Liver (tissue), 8 donors: ENCODE measurements at regions not wholly inside any gene's neighbourhood (a gene's known extent, or its start where the extent isn't known, plus 50 kb on each side); places are given as distances from the start of the nearest gene placed in this dataset.
"Not testable (repeated sequence)": the region's sequence is repeated elsewhere in the genome, so short reads cannot be mapped to it uniquely, and the experiment has no call there.

Experiments used
- DNase-seq: peaks from one replicate; pipeline ENCODE4 v3.0.0-alpha.2; 2017; ENCODE audit warnings: low spot score
- H3K27ac ChIP-seq, 2 donors: one replicate each; pipeline ENCODE4 v1.7.0; 2013; ENCODE audit warnings: inconsistent platforms in 2 of 2, low read length in 2 of 2, control low read depth in 1 of 2, low read depth in 1 of 2, mild to moderate bottlenecking in 1 of 2
- H3K27me3 ChIP-seq, 4 donors: one replicate each; pipeline versions ENCODE4 v1.6.1 to v1.7.0; 2013; ENCODE audit warnings: low read length in 3 of 4, inconsistent platforms in 1 of 4, mild to moderate bottlenecking in 1 of 4, moderate library complexity in 1 of 4; ENCODE audit not compliant: control insufficient read depth in 4 of 4, insufficient read depth in 4 of 4
- H3K36me3 ChIP-seq, 4 donors: one replicate each; pipeline versions ENCODE4 v1.6.1 to v1.7.0; 2013; ENCODE audit warnings: low read length in 3 of 4, mild to moderate bottlenecking in 3 of 4, low read depth in 1 of 4, moderate library complexity in 1 of 4; ENCODE audit not compliant: control insufficient read depth in 4 of 4, insufficient read depth in 3 of 4
- H3K4me1 ChIP-seq, 4 donors: one replicate each; pipeline versions ENCODE4 v1.6.1 to v1.7.0; 2013; ENCODE audit warnings: low read length in 3 of 4, mild to moderate bottlenecking in 3 of 4, moderate library complexity in 1 of 4; ENCODE audit not compliant: control insufficient read depth in 4 of 4, insufficient read depth in 4 of 4
- H3K4me3 ChIP-seq, 3 donors: one replicate each; pipeline versions ENCODE4 v1.6.1 to v1.7.0; 2013; ENCODE audit warnings: low read length in 3 of 3, control low read depth in 1 of 3, low read depth in 1 of 3, mild to moderate bottlenecking in 1 of 3
- H3K9ac ChIP-seq, 2 donors: one replicate each; pipeline ENCODE4 v1.7.0; 2013; ENCODE audit warnings: low read length in 2 of 2, mild to moderate bottlenecking in 2 of 2, moderate library complexity in 2 of 2, control low read depth in 1 of 2, low read depth in 1 of 2
- H3K9me3 ChIP-seq, 4 donors: one replicate each; pipeline versions ENCODE4 v1.6.1 to v1.7.0; 2013; ENCODE audit warnings: low read length in 3 of 4; ENCODE audit not compliant: control insufficient read depth in 4 of 4
- ATF3 ChIP-seq: IDR thresholded peaks from 2 replicates; pipeline ENCODE4 v1.6.1; 2016; ENCODE audit warnings: antibody characterized with exemption
- CTCF ChIP-seq: fragments of 150-350 bp; IDR thresholded peaks from 2 replicates; pipeline ENCODE4 v1.5.1; 2017; ENCODE audit warnings: improper control_type of control experiment, low read depth, low read length; ENCODE audit not compliant: missing input control
- EGR1 ChIP-seq, 2 donors: IDR thresholded peaks; 2 replicates each; pipeline ENCODE4 v1.6.1; 2016 to 2018; ENCODE audit warnings: antibody characterized with exemption in 2 of 2, low read depth in 2 of 2
- FOXA1 ChIP-seq: IDR thresholded peaks from 2 replicates; pipeline ENCODE4 v1.6.1; 2016; ENCODE audit warnings: antibody characterized with exemption
- FOXA2 ChIP-seq: IDR thresholded peaks from 2 replicates; pipeline ENCODE4 v1.6.1; 2016; ENCODE audit warnings: antibody characterized with exemption
- GABPA ChIP-seq, 2 donors: IDR thresholded peaks in 1 of 2; conservative IDR thresholded peaks in 1 of 2; 2 replicates each; pipeline ENCODE4 v1.6.1; 2016; ENCODE audit warnings: antibody characterized with exemption in 2 of 2, mild to moderate bottlenecking in 1 of 2, moderate library complexity in 1 of 2
- HNF4A ChIP-seq, 2 donors: conservative IDR thresholded peaks; 2 replicates each; pipeline ENCODE4 v1.6.1; 2016; ENCODE audit warnings: antibody characterized with exemption in 2 of 2, mild to moderate bottlenecking in 2 of 2
- JUND ChIP-seq, 2 donors: IDR thresholded peaks; 2 replicates each; pipeline ENCODE4 v1.6.1; 2016; ENCODE audit warnings: antibody characterized with exemption in 2 of 2
- MAX ChIP-seq: IDR thresholded peaks from 2 replicates; pipeline ENCODE4 v1.6.1; 2016; ENCODE audit warnings: antibody characterized with exemption
- RAD21 ChIP-seq, 2 donors: IDR thresholded peaks; 2 replicates each; pipeline ENCODE4 v1.6.1; 2016; ENCODE audit warnings: antibody characterized with exemption in 2 of 2, mild to moderate bottlenecking in 2 of 2
- RXRA ChIP-seq, 2 donors: IDR thresholded peaks; 2 replicates each; pipeline ENCODE4 v1.6.1; 2017 to 2018; ENCODE audit warnings: antibody characterized with exemption in 2 of 2, mild to moderate bottlenecking in 1 of 2
- SP1 ChIP-seq: IDR thresholded peaks from 2 replicates; pipeline ENCODE4 v1.6.1; 2018; ENCODE audit warnings: antibody characterized with exemption, mild to moderate bottlenecking
- ZBTB33 ChIP-seq: IDR thresholded peaks from 2 replicates; pipeline ENCODE4 v1.6.1; 2016; ENCODE audit warnings: antibody characterized with exemption
- WGBS: extraction: QIAGEN DNeasy Blood & Tissue Kit; methylation state at CpG from one replicate; pipeline ENCODE4 v1.1.7; 2013; 5-methylcytosine and 5-hydroxymethylcytosine counted together
- donor health status: healthy.
- donor health status: healthy.
- donor health status: healthy.
- donor health status: healthy.
- donor health status: healthy.

- H3K36me3 ChIP-seq = no peaks in the 10 kb centered on the region
- no peak for TF ChIP-seq MAX
- TF ChIP-seq JUND (IDR thresholded peaks at IDR 0.05) = no peak
- H3K4me1 ChIP-seq = no peaks in the 10 kb centered on the region
- no peak overlapping the region for H3K27ac ChIP-seq
- H3K4me3 ChIP-seq = no peak overlapping the region
- H3K27me3 ChIP-seq = no peaks in the 10 kb centered on the region
- WGBS = 22% methylated on average over 1 of the region's 1 CpG
- H3K9ac ChIP-seq = no peak overlapping the region
- no peaks in the 10 kb centered on the region for H3K9me3 ChIP-seq
- no peak for DNase-seq
These were observed 796.6 kb upstream of the GBE1 start for GRCh38 chr3:82558081-82558480.

GRCh38 chr3:82556113-82556512 lies 794.7 kb upstream of the GBE1 start:
- Histone ChIP-seq H3K4me1 (no peaks in the 10 kb centered on the region), H3K36me3 (no peaks in the 10 kb centered on the region), H3K4me3 (no peak overlapping the region), H3K9ac (no peak overlapping the region), H3K9me3 (no peaks in the 10 kb centered on the region), H3K27ac (no peak overlapping the region), H3K27me3 (no peaks in the 10 kb centered on the region)
- no peak for TF ChIP-seq CTCF
- TF ChIP-seq ZBTB33 = no peak
- TF ChIP-seq RXRA (IDR thresholded peaks at IDR 0.05) = no peak
- TF ChIP-seq HNF4A (conservative IDR thresholded peaks at IDR 0.05) = no peak
- no peak for TF ChIP-seq MAX
- no peak for TF ChIP-seq ATF3
- 77% methylated on average over 5 of the region's 5 CpGs for WGBS
- DNase-seq = no peak

GRCh38 chr3:82542556-82542955 lies 781.1 kb upstream of the GBE1 start:
- H3K9ac ChIP-seq, H3K36me3 ChIP-seq, H3K4me1 ChIP-seq, H3K27me3 ChIP-seq, H3K4me3 ChIP-seq, H3K9me3 ChIP-seq, DNase-seq, H3K27ac ChIP-seq: not testable (repeated sequence)
- 94% methylated on average over 2 of the region's 2 CpGs for WGBS

GRCh38 chr3:82521657-82522056 lies 760.2 kb upstream of the GBE1 start:
- Histone ChIP-seq H3K36me3 (no peaks in the 10 kb centered on the region), H3K9me3 (no peaks in the 10 kb centered on the region), H3K27me3 (peaks cover 0 to 2% (median 0%) of the 10 kb centered on the region in 4 donors), H3K4me3 (no peak overlapping the region), H3K27ac (no peak overlapping the region), H3K4me1 (no peaks in the 10 kb centered on the region), H3K9ac (no peak overlapping the region)
- no peak for DNase-seq
- TF ChIP-seq SP1 (no peak), ATF3 (no peak), RXRA (IDR thresholded peaks at IDR 0.05) (no peak), GABPA (IDR thresholded peaks at IDR 0.05 in 1 of 2, conservative IDR thresholded peaks at IDR 0.05 in 1 of 2) (no peak), ZBTB33 (no peak), FOXA2 (no peak), FOXA1 (no peak), RAD21 (IDR thresholded peaks at IDR 0.05) (no peak), EGR1 (IDR thresholded peaks at IDR 0.05; ENCODE audit: low read depth in 2 of 2) (no peak)
- 67% methylated on average over 1 of the region's 1 CpG for WGBS
